GM04503 (cell line): ENCODE measurements at regions not wholly inside any gene's neighbourhood (a gene's known extent, or its start where the extent isn't known, plus 50 kb on each side); places are given as distances from the start of the nearest gene placed in this dataset.
"Not testable (repeated sequence)": the region's sequence is repeated elsewhere in the genome, so short reads cannot be mapped to it uniquely, and the experiment has no call there.

Experiments used
- DNase-seq: peaks from one replicate; pipeline ENCODE4 v3.0.0-alpha.2; 2012; ENCODE audit warnings: low read depth

GRCh38 chr4:170589597-170590191 lies 499.9 kb upstream of the AADAT start:
- DNase-seq: no peak

GRCh38 chr4:170581969-170582368 lies 492.2 kb upstream of the AADAT start:
- DNase-seq: no peak

- DNase-seq: no peak
Measured at GRCh38 chr4:170581322-170581721, 491.6 kb upstream of the AADAT start.

- DNase-seq: no peak
Measured at GRCh38 chr4:170580651-170581050, 490.9 kb upstream of the AADAT start.

GRCh38 chr4:170538821-170539473 lies 449.2 kb upstream of the AADAT start:
- DNase-seq: no peak

- no peak for DNase-seq
Measured at GRCh38 chr4:170529748-170530722, 440.3 kb upstream of the AADAT start.

- DNase-seq: no peak
Measured at GRCh38 chr4:170526471-170526870, 436.7 kb upstream of the AADAT start.

- DNase-seq: no peak
Measured at GRCh38 chr4:170522427-170522970, 432.7 kb upstream of the AADAT start.

GRCh38 chr4:170497689-170498088 lies 407.9 kb upstream of the AADAT start:
- DNase-seq: no peak

- no peak for DNase-seq
Measured at GRCh38 chr4:170497112-170497511, 407.4 kb upstream of the AADAT start.

- no peak for DNase-seq
Measured at GRCh38 chr4:170491981-170492380, 402.2 kb upstream of the AADAT start.

GRCh38 chr4:170476351-170476750 lies 386.6 kb upstream of the AADAT start:
- DNase-seq: no peak

- no peak for DNase-seq
Measured at GRCh38 chr4:170465429-170465828, 375.7 kb upstream of the AADAT start.

- DNase-seq: no peak
Measured at GRCh38 chr4:170464614-170465197, 374.9 kb upstream of the AADAT start.

- DNase-seq: no peak
Measured at GRCh38 chr4:170446782-170447181, 357.0 kb upstream of the AADAT start.

- DNase-seq: not testable (repeated sequence)
Measured at GRCh38 chr4:170441146-170441545, 351.4 kb upstream of the AADAT start.

GRCh38 chr4:170428929-170429328 lies 339.2 kb upstream of the AADAT start:
- DNase-seq: no peak

- DNase-seq: no peak
Measured at GRCh38 chr4:170425521-170426143, 335.9 kb upstream of the AADAT start.

- no peak for DNase-seq
Measured at GRCh38 chr4:170425040-170425439, 335.3 kb upstream of the AADAT start.

- DNase-seq: peak; percentile 61
Measured at GRCh38 chr4:170423137-170423536, 333.4 kb upstream of the AADAT start.

- no peak for DNase-seq
Measured at GRCh38 chr4:170420255-170420693, 330.5 kb upstream of the AADAT start.

- DNase-seq: no peak
Measured at GRCh38 chr4:170414961-170415360, 325.2 kb upstream of the AADAT start.
